CD4-positive, alpha-beta memory T cell (primary cell): ENCODE measurements at regions not wholly inside any gene's neighbourhood (a gene's known extent, or its start where the extent isn't known, plus 50 kb on each side); places are given as distances from the start of the nearest gene placed in this dataset.

Experiments
- CTCF ChIA-PET: fragments of 350-600 bp; sonication (Branson Sonifier 250); formaldehyde crosslinking; loops from one replicate; lab custom pipeline; 2021; ENCODE audit warnings: inconsistent platforms; ENCODE audit not compliant: partially characterized antibody; lab: Charles Lee
- POLR2A ChIA-PET: fragments of 350-600 bp; sonication (Branson Sonifier 250); formaldehyde crosslinking; loops from one replicate; lab custom pipeline; 2021; ENCODE audit not compliant: partially characterized antibody; lab: Charles Lee
- DNase-seq, 5 donors: peaks; one replicate each; pipeline versions ENCODE4 v3.0.0 to v3.0.0-alpha.2; 2020 to 2022; ENCODE audit warnings: mixed read lengths in 1 of 5
- H3K27ac ChIP-seq: one replicate; pipeline ENCODE4 v1.7.0; 2013; ENCODE audit warnings: low read depth, low read length
- H3K27me3 ChIP-seq: 2 replicates; pipeline ENCODE4 v1.7.0; 2013; ENCODE audit warnings: mild to moderate bottlenecking, low read length, moderate library complexity; ENCODE audit not compliant: insufficient read depth
- H3K36me3 ChIP-seq: 2 replicates; pipeline ENCODE4 v1.7.0; 2013; ENCODE audit warnings: mild to moderate bottlenecking, low read length, moderate library complexity; ENCODE audit not compliant: insufficient read depth
- H3K4me1 ChIP-seq: 2 replicates; pipeline ENCODE4 v1.7.0; 2013; ENCODE audit warnings: mild to moderate bottlenecking, low read length, moderate library complexity; ENCODE audit not compliant: insufficient read depth
- H3K4me3 ChIP-seq, 2 donors: one replicate each; pipeline ENCODE4 v1.7.0; 2013; ENCODE audit warnings: low read length in 2 of 2, mild to moderate bottlenecking in 1 of 2
- H3K9me3 ChIP-seq, 2 donors: one replicate each; pipeline ENCODE4 v1.7.0; 2013; ENCODE audit warnings: low read length in 2 of 2, control low read depth in 1 of 2; ENCODE audit not compliant: control insufficient read depth in 1 of 2
- H3K27ac Mint-ChIP-seq, 7 donors: one replicate each; pipeline ENCODE4 v1.8.0; 2020 to 2021; ENCODE audit warnings: mixed read lengths in 7 of 7, mild to moderate bottlenecking in 6 of 7, inconsistent platforms in 3 of 7, moderate library complexity in 3 of 7
- H3K27me3 Mint-ChIP-seq, 2 donors: one replicate each; pipeline ENCODE4 v1.8.0; 2020 to 2021; ENCODE audit warnings: mixed read lengths in 2 of 2
- H3K36me3 Mint-ChIP-seq, 2 donors: one replicate each; pipeline ENCODE4 v1.8.0; 2020 to 2021; ENCODE audit warnings: mixed read lengths in 2 of 2, inconsistent platforms in 1 of 2, mild to moderate bottlenecking in 1 of 2
- H3K4me1 Mint-ChIP-seq, 4 donors: one replicate each; pipeline ENCODE4 v1.8.0; 2020 to 2021; ENCODE audit warnings: mixed read lengths in 4 of 4, mild to moderate bottlenecking in 1 of 4
- H3K4me3 Mint-ChIP-seq, 8 donors: one replicate each; pipeline ENCODE4 v1.8.0; 2020 to 2021; ENCODE audit warnings: mixed read lengths in 8 of 8, mild to moderate bottlenecking in 7 of 8, moderate library complexity in 6 of 8, inconsistent platforms in 3 of 8
- H3K9me3 Mint-ChIP-seq, 8 donors: one replicate each; pipeline ENCODE4 v1.8.0; 2020 to 2021; ENCODE audit warnings: mixed read lengths in 8 of 8, mild to moderate bottlenecking in 5 of 8, inconsistent platforms in 3 of 8, moderate library complexity in 1 of 8
- intact Hi-C: fragments of 100-400 bp; cut with micrococcal nuclease; formaldehyde crosslinking; loops from one replicate; pipeline ENCODE4 v1.15.1; 2023

GRCh38 chr1:190739926-190740325 lies 262.3 kb upstream of the BRINP3 start:
- H3K9me3 ChIP-seq, result no peaks in the 10 kb centered on the region
- Mint-ChIP-seq H3K4me3 (no peak overlapping the region), H3K36me3 (no peaks in the 10 kb centered on the region), H3K27ac (no peak overlapping the region), H3K4me1 (no peaks in the 10 kb centered on the region), H3K9me3 (peaks cover 0 to 7% (median 4%) of the 10 kb centered on the region in 8 donors), H3K27me3 (no peaks in the 10 kb centered on the region)
- H3K27ac ChIP-seq, result no peak overlapping the region
- H3K36me3 ChIP-seq, result no peaks in the 10 kb centered on the region
- H3K27me3 ChIP-seq, result no peaks in the 10 kb centered on the region
- no peak overlapping the region for H3K4me3 ChIP-seq
- no peaks in the 10 kb centered on the region for H3K4me1 ChIP-seq
- CTCF ChIA-PET, result no interaction called here
- POLR2A ChIA-PET, result no interaction called here
- DNase-seq, result no peak
- intact Hi-C loops, result no loop called here

- Mint-ChIP-seq H3K9me3 (peaks cover 0 to 12% (median 5%) of the 10 kb centered on the region in 8 donors), H3K4me3 (no peak overlapping the region), H3K27me3 (no peaks in the 10 kb centered on the region), H3K36me3 (no peaks in the 10 kb centered on the region), H3K4me1 (no peaks in the 10 kb centered on the region), H3K27ac (no peak overlapping the region)
- H3K27ac ChIP-seq, result no peak overlapping the region
- no peaks in the 10 kb centered on the region for H3K27me3 ChIP-seq
- no peak for DNase-seq
- H3K4me1 ChIP-seq, result no peaks in the 10 kb centered on the region
- H3K36me3 ChIP-seq, result no peaks in the 10 kb centered on the region
- no peak overlapping the region for H3K4me3 ChIP-seq
- intact Hi-C loops, result no loop called here
- no peaks in the 10 kb centered on the region for H3K9me3 ChIP-seq
- POLR2A ChIA-PET, result no interaction called here
- CTCF ChIA-PET, result no interaction called here
Measured at GRCh38 chr1:190747704-190748103, 270.0 kb upstream of the BRINP3 start.

- CTCF ChIA-PET, result no interaction called here
- Mint-ChIP-seq H3K9me3 (peaks cover 0 to 7% (median under 1%) of the 10 kb centered on the region in 8 donors), H3K4me1 (no peaks in the 10 kb centered on the region), H3K36me3 (no peaks in the 10 kb centered on the region), H3K27me3 (no peaks in the 10 kb centered on the region), H3K27ac (no peak overlapping the region), H3K4me3 (no peak overlapping the region)
- Histone ChIP-seq H3K4me3 (no peak overlapping the region), H3K9me3 (no peaks in the 10 kb centered on the region), H3K27ac (no peak overlapping the region), H3K4me1 (no peaks in the 10 kb centered on the region), H3K36me3 (no peaks in the 10 kb centered on the region), H3K27me3 (no peaks in the 10 kb centered on the region)
- intact Hi-C loops, result no loop called here
- POLR2A ChIA-PET, result no interaction called here
- DNase-seq, result no peak
Measured at GRCh38 chr1:190752131-190752530, 274.5 kb upstream of the BRINP3 start.

GRCh38 chr1:190754666-190755065 lies 277.0 kb upstream of the BRINP3 start:
- H3K36me3 ChIP-seq, result no peaks in the 10 kb centered on the region
- no peak for DNase-seq
- no peaks in the 10 kb centered on the region for H3K9me3 ChIP-seq
- intact Hi-C loops, result no loop called here
- ChIA-PET CTCF (no interaction called here), POLR2A (no interaction called here)
- H3K27me3 ChIP-seq, result no peaks in the 10 kb centered on the region
- H3K4me3 ChIP-seq, result no peak overlapping the region
- H3K4me3 Mint-ChIP-seq, result no peak overlapping the region
- H3K27me3 Mint-ChIP-seq, result no peaks in the 10 kb centered on the region
- no peaks in the 10 kb centered on the region for H3K4me1 ChIP-seq
- no peak overlapping the region for H3K27ac ChIP-seq
- H3K27ac Mint-ChIP-seq, result no peak overlapping the region
- H3K36me3 Mint-ChIP-seq, result no peaks in the 10 kb centered on the region
- H3K4me1 Mint-ChIP-seq, result no peaks in the 10 kb centered on the region
- peaks cover 0 to 7% (median 2%) of the 10 kb centered on the region in 8 donors for H3K9me3 Mint-ChIP-seq

- no peak overlapping the region for H3K4me3 Mint-ChIP-seq
- H3K4me1 ChIP-seq, result no peaks in the 10 kb centered on the region
Measured at GRCh38 chr1:190759807-190760206, 282.1 kb upstream of the BRINP3 start.

GRCh38 chr1:190762325-190762724 lies 284.7 kb upstream of the BRINP3 start:
- no peaks in the 10 kb centered on the region for H3K4me1 Mint-ChIP-seq
- no peaks in the 10 kb centered on the region for H3K27me3 Mint-ChIP-seq
- ChIA-PET CTCF (no interaction called here), POLR2A (no interaction called here)
- H3K9me3 ChIP-seq, result no peaks in the 10 kb centered on the region
- H3K36me3 Mint-ChIP-seq, result no peaks in the 10 kb centered on the region
- H3K4me1 ChIP-seq, result no peaks in the 10 kb centered on the region
- H3K4me3 Mint-ChIP-seq, result no peak overlapping the region
- DNase-seq, result no peak
- H3K27me3 ChIP-seq, result no peaks in the 10 kb centered on the region
- H3K36me3 ChIP-seq, result no peaks in the 10 kb centered on the region
- H3K27ac Mint-ChIP-seq, result no peak overlapping the region
- intact Hi-C loops, result no loop called here
- no peak overlapping the region for H3K4me3 ChIP-seq
- no peak overlapping the region for H3K27ac ChIP-seq
- H3K9me3 Mint-ChIP-seq, result peaks cover 0 to 15% (median 4%) of the 10 kb centered on the region in 8 donors

More at GRCh38 chr1:190759807-190760206, 282.1 kb upstream of the BRINP3 start:
- no peak overlapping the region for H3K27ac Mint-ChIP-seq
- Histone ChIP-seq H3K4me3 (no peak overlapping the region), H3K27me3 (no peaks in the 10 kb centered on the region), H3K36me3 (no peaks in the 10 kb centered on the region), H3K9me3 (no peaks in the 10 kb centered on the region), H3K27ac (no peak overlapping the region)
- H3K36me3 Mint-ChIP-seq, result no peaks in the 10 kb centered on the region
- peaks cover 0 to 8% (median 4%) of the 10 kb centered on the region in 8 donors for H3K9me3 Mint-ChIP-seq
- POLR2A ChIA-PET, result no interaction called here
- intact Hi-C loops, result no loop called here
- DNase-seq, result no peak
- no peaks in the 10 kb centered on the region for H3K4me1 Mint-ChIP-seq
- no peaks in the 10 kb centered on the region for H3K27me3 Mint-ChIP-seq
- CTCF ChIA-PET, result no interaction called here

GRCh38 chr1:190792873-190793272 lies 315.2 kb upstream of the BRINP3 start:
- intact Hi-C loops, result no loop called here
- H3K4me1 ChIP-seq, result no peaks in the 10 kb centered on the region
- no peak overlapping the region for H3K27ac ChIP-seq
- Mint-ChIP-seq H3K27me3 (no peaks in the 10 kb centered on the region), H3K36me3 (no peaks in the 10 kb centered on the region), H3K9me3 (peaks cover 0 to 23% (median 11%) of the 10 kb centered on the region in 8 donors), H3K4me1 (no peaks in the 10 kb centered on the region), H3K27ac (no peak overlapping the region), H3K4me3 (no peak overlapping the region)
- H3K9me3 ChIP-seq, result no peaks in the 10 kb centered on the region
- DNase-seq, result no peak
- H3K27me3 ChIP-seq, result no peaks in the 10 kb centered on the region
- CTCF ChIA-PET, result no interaction called here
- no peak overlapping the region for H3K4me3 ChIP-seq
- H3K36me3 ChIP-seq, result no peaks in the 10 kb centered on the region
- POLR2A ChIA-PET, result no interaction called here

- no peaks in the 10 kb centered on the region for H3K27me3 ChIP-seq
- CTCF ChIA-PET, result no interaction called here
- Mint-ChIP-seq H3K4me3 (no peak overlapping the region), H3K9me3 (peaks cover 0 to 32% (median 16%) of the 10 kb centered on the region in 8 donors), H3K27me3 (peaks cover 0 to 2% of the 10 kb centered on the region in 2 donors), H3K36me3 (no peaks in the 10 kb centered on the region), H3K4me1 (no peaks in the 10 kb centered on the region), H3K27ac (no peak overlapping the region)
- H3K27ac ChIP-seq, result no peak overlapping the region
- peaks cover 0 to 4% of the 10 kb centered on the region in 2 donors for H3K9me3 ChIP-seq
- intact Hi-C loops, result no loop called here
- no peak for DNase-seq
- H3K4me3 ChIP-seq, result no peak overlapping the region
- H3K36me3 ChIP-seq, result no peaks in the 10 kb centered on the region
- POLR2A ChIA-PET, result no interaction called here
- no peaks in the 10 kb centered on the region for H3K4me1 ChIP-seq
Measured at GRCh38 chr1:190807629-190808028, 330.0 kb upstream of the BRINP3 start.
